Aorta (tissue), 5 donors: ENCODE measurements at regions not wholly inside any gene's neighbourhood (a gene's known extent, or its start where the extent isn't known, plus 50 kb on each side); places are given as distances from the start of the nearest gene placed in this dataset.
A peak's percentile ranks its signal among the peaks of the same experiment; 100 is the strongest.

Source experiments
- ATAC-seq: fragments of 200-7000 bp; cut with Tn5 transposase; one replicate; pipeline ENCODE4 v1.9.1; 2022; ENCODE audit warnings: moderate library complexity; ENCODE audit not compliant: low FRiP score
- DNase-seq, 2 donors: peaks; one replicate each; pipeline ENCODE4 v3.0.0-alpha.2; 2020
- H3K27ac ChIP-seq, 2 donors: one replicate each; pipeline ENCODE4 v1.5.1; 2013; ENCODE audit warnings: low read length in 2 of 2, mild to moderate bottlenecking in 2 of 2, moderate library complexity in 2 of 2, control low read depth in 1 of 2, inconsistent platforms in 1 of 2, low read depth in 1 of 2
- H3K27me3 ChIP-seq, 2 donors: one replicate each; pipeline ENCODE4 v1.6.1; 2013; ENCODE audit warnings: control low read depth in 1 of 2, low read length in 1 of 2, mild to moderate bottlenecking in 1 of 2, moderate library complexity in 1 of 2; ENCODE audit not compliant: insufficient read depth in 2 of 2, control insufficient read depth in 1 of 2
- H3K36me3 ChIP-seq, 2 donors: one replicate each; pipeline ENCODE4 v1.6.1; 2013; ENCODE audit warnings: control low read depth in 1 of 2, low read length in 1 of 2, mild to moderate bottlenecking in 1 of 2; ENCODE audit not compliant: insufficient read depth in 2 of 2, control insufficient read depth in 1 of 2
- H3K4me1 ChIP-seq, 2 donors: one replicate each; pipeline ENCODE4 v1.6.1; 2013; ENCODE audit warnings: low read length in 2 of 2, control low read depth in 1 of 2, mild to moderate bottlenecking in 1 of 2, moderate library complexity in 1 of 2; ENCODE audit not compliant: insufficient read depth in 2 of 2, control insufficient read depth in 1 of 2
- H3K4me3 ChIP-seq, 2 donors: one replicate each; pipeline ENCODE4 v1.5.1; 2013; ENCODE audit warnings: low read length in 2 of 2, control low read depth in 1 of 2, mild to moderate bottlenecking in 1 of 2
- H3K9me3 ChIP-seq: one replicate; pipeline ENCODE4 v1.6.1; 2013; ENCODE audit warnings: mild to moderate bottlenecking, low read length; ENCODE audit not compliant: control insufficient read depth
- WGBS, 2 donors: extraction: QIAGEN DNeasy Blood & Tissue Kit; methylation state at CpG; one replicate each; pipeline ENCODE4 v1.1.7; 2013; 5-methylcytosine and 5-hydroxymethylcytosine counted together
- intact Hi-C, 2 donors: fragments of 100-400 bp; cut with DNase I; formaldehyde crosslinking; loops; one replicate each; pipeline versions ENCODE4 v1.14.2 to v1.15.0; 2022
- donor health status: healthy with polysubstance abuse.
- donor health status: Bipolar disorder and iron deficiency.
- donor health status: DM: no; HTN: no; CAD: no.
- donor health status: DM: no; HTN: no; CAD: no.
- donor health status: DM: yes; HTN: yes; CAD: no.

- intact Hi-C loops: loop anchor here in 1 of 2 donors (10.0 kb wide), 1 partner anchor 106 kb away; no protein-coding TSS in a partner anchor
- ATAC-seq: no peak
These were observed 409.5 kb upstream of the ADGRL3 start for GRCh38 chr4:60790608-60791007.

GRCh38 chr4:60794372-60794771, 405.8 kb upstream of the ADGRL3 start:
- Histone ChIP-seq H3K9me3 (no peaks in the 10 kb centered on the region), H3K27ac (peak overlapping the region; percentile 45 to 55), H3K4me1 (peaks cover 0 to 9% of the 10 kb centered on the region in 2 donors), H3K36me3 (no peaks in the 10 kb centered on the region), H3K4me3 (peak overlapping the region; percentile 16 to 49), H3K27me3 (no peaks in the 10 kb centered on the region)
- 17 to 28% methylated on average over 14 of the region's 14 CpGs for WGBS, 2 donors
- ATAC-seq: no peak
- DNase-seq: peak in 1 of 2 donors; percentile 43
- intact Hi-C loops: loop anchor here in 1 of 2 donors (10.0 kb wide), 1 partner anchor 110 kb away; no protein-coding TSS in a partner anchor

More at GRCh38 chr4:60790608-60791007, 409.5 kb upstream of the ADGRL3 start:
- Histone ChIP-seq H3K4me3 (no peak overlapping the region), H3K27ac (no peak overlapping the region), H3K36me3 (no peaks in the 10 kb centered on the region), H3K27me3 (no peaks in the 10 kb centered on the region), H3K4me1 (peaks cover 0 to 9% of the 10 kb centered on the region in 2 donors), H3K9me3 (no peaks in the 10 kb centered on the region)
- no peak for DNase-seq

- H3K9me3 ChIP-seq: no peaks in the 10 kb centered on the region
- no peaks in the 10 kb centered on the region for H3K27me3 ChIP-seq
- DNase-seq (no peak), ATAC-seq (no peak)
- intact Hi-C loops: loop anchor here in 1 of 2 donors (10.0 kb wide), 1 partner anchor 114 kb away; no protein-coding TSS in a partner anchor
- 91% methylated on average over 4 of the region's 4 CpGs for WGBS, 2 donors
- peaks cover 0 to 6% of the 10 kb centered on the region in 2 donors for H3K4me1 ChIP-seq
- H3K36me3 ChIP-seq: no peaks in the 10 kb centered on the region
- H3K27ac ChIP-seq: no peak overlapping the region
- H3K4me3 ChIP-seq: no peak overlapping the region
These were observed 400.9 kb upstream of the ADGRL3 start for GRCh38 chr4:60799214-60799613.

- H3K9me3 ChIP-seq: no peaks in the 10 kb centered on the region
- 79 to 84% methylated on average over 2 of the region's 2 CpGs for WGBS, 2 donors
- ATAC-seq (no peak), DNase-seq (no peak)
- intact Hi-C loops: no loop called here
- no peaks in the 10 kb centered on the region for H3K27me3 ChIP-seq
- H3K4me1 ChIP-seq: no peaks in the 10 kb centered on the region
- no peak overlapping the region for H3K27ac ChIP-seq
- H3K36me3 ChIP-seq: no peaks in the 10 kb centered on the region
- H3K4me3 ChIP-seq: no peak overlapping the region
These were observed 399.4 kb upstream of the ADGRL3 start for GRCh38 chr4:60800701-60801100.

- no peak overlapping the region for H3K27ac ChIP-seq
- no peaks in the 10 kb centered on the region for H3K36me3 ChIP-seq
- no peak overlapping the region for H3K4me3 ChIP-seq
- intact Hi-C loops: no loop called here
- 52 to 60% methylated on average over 6 of the region's 6 CpGs for WGBS, 2 donors
- no peak for DNase-seq
- no peaks in the 10 kb centered on the region for H3K9me3 ChIP-seq
- peak; percentile 46 for ATAC-seq
- no peaks in the 10 kb centered on the region for H3K27me3 ChIP-seq
- H3K4me1 ChIP-seq: peaks cover 0 to 3% of the 10 kb centered on the region in 2 donors
These were observed 394.4 kb upstream of the ADGRL3 start for GRCh38 chr4:60805500-60806313.

- 30 to 42% methylated on average over 1 of the region's 1 CpG for WGBS, 2 donors
- intact Hi-C loops: no loop called here
- peaks cover 0 to 3% of the 10 kb centered on the region in 2 donors for H3K4me1 ChIP-seq
These were observed 391.2 kb upstream of the ADGRL3 start for GRCh38 chr4:60808726-60809485.

GRCh38 chr4:60809486-60809800, 390.7 kb upstream of the ADGRL3 start:
- Histone ChIP-seq H3K4me3 (no peak overlapping the region), H3K36me3 (no peaks in the 10 kb centered on the region), H3K27me3 (no peaks in the 10 kb centered on the region), H3K4me1 (peaks cover 0 to 3% of the 10 kb centered on the region in 2 donors), H3K9me3 (no peaks in the 10 kb centered on the region), H3K27ac (no peak overlapping the region)
- ATAC-seq (no peak), DNase-seq (no peak)
- intact Hi-C loops: no loop called here
- 92 to 95% methylated on average over 1 of the region's 1 CpG for WGBS, 2 donors

More at GRCh38 chr4:60808726-60809485, 391.2 kb upstream of the ADGRL3 start:
- ATAC-seq: no peak
- no peak overlapping the region for H3K4me3 ChIP-seq
- H3K9me3 ChIP-seq: no peaks in the 10 kb centered on the region
- H3K36me3 ChIP-seq: no peaks in the 10 kb centered on the region
- H3K27ac ChIP-seq: no peak overlapping the region
- no peaks in the 10 kb centered on the region for H3K27me3 ChIP-seq
- DNase-seq: no peak

GRCh38 chr4:60812811-60813210, 387.3 kb upstream of the ADGRL3 start:
- intact Hi-C loops: no loop called here
- no peak overlapping the region for H3K4me3 ChIP-seq
- no peak overlapping the region for H3K27ac ChIP-seq
- ATAC-seq: no peak
- H3K36me3 ChIP-seq: no peaks in the 10 kb centered on the region
- H3K9me3 ChIP-seq: no peaks in the 10 kb centered on the region
- WGBS, 2 donors: 74 to 88% methylated on average over 1 of the region's 1 CpG
- H3K4me1 ChIP-seq: peaks cover 0 to 3% of the 10 kb centered on the region in 2 donors
- no peak for DNase-seq
- H3K27me3 ChIP-seq: no peaks in the 10 kb centered on the region
